SK-N-SH treated with all-trans-retinoic acid at 6 μM for 48 hours (cell line): ENCODE measurements at regions not wholly inside any gene's neighbourhood (a gene's known extent, or its start where the extent isn't known, plus 50 kb on each side); places are given as distances from the start of the nearest gene placed in this dataset.

Source experiments
- ATAC-seq: fragments of 200-7000 bp; cut with Tn5 transposase; 3 replicates; pipeline ENCODE4 v1.9.1; 2020; ENCODE audit warnings: mild to moderate bottlenecking, moderate library complexity
- BACH2 ChIP-seq: fragments of 250-450 bp; sonication (Bioruptor Pico); IDR thresholded peaks from 2 replicates; pipeline ENCODE4 v1.9.0; 2021; ENCODE audit warnings: mild to moderate bottlenecking, borderline replicate concordance
- CSDC2 ChIP-seq: fragments of 250-450 bp; sonication (Bioruptor Pico); IDR thresholded peaks from 2 replicates; pipeline ENCODE4 v1.5.0; 2020; ENCODE audit warnings: mild to moderate bottlenecking, moderate library complexity
- CSRNP3 ChIP-seq: fragments of 250-450 bp; sonication (Bioruptor Pico); IDR thresholded peaks from 2 replicates; pipeline ENCODE4 v1.5.1; 2021; ENCODE audit warnings: mild to moderate bottlenecking, moderate library complexity
- ESRRG ChIP-seq: fragments of 250-450 bp; sonication (Bioruptor Pico); IDR thresholded peaks from 2 replicates; pipeline ENCODE4 v1.6.1; 2021; ENCODE audit warnings: mild to moderate bottlenecking
- ISL1 ChIP-seq: fragments of 250-450 bp; sonication (Bioruptor Pico); IDR thresholded peaks from 2 replicates; pipeline ENCODE4 v2.1.2; 2022; ENCODE audit warnings: mild to moderate bottlenecking, moderate library complexity
- OSR1 ChIP-seq: fragments of 250-450 bp; sonication (Bioruptor Pico); IDR thresholded peaks from 2 replicates; pipeline ENCODE4 v1.8.0; 2022; ENCODE audit warnings: moderate library complexity, mild to moderate bottlenecking, inconsistent platforms
- PATZ1 ChIP-seq: fragments of 250-450 bp; sonication (Bioruptor Pico); IDR thresholded peaks from 2 replicates; pipeline ENCODE4 v1.8.0; 2020; ENCODE audit warnings: mild to moderate bottlenecking, moderate library complexity, borderline replicate concordance
- POU6F1 ChIP-seq: fragments of 250-450 bp; sonication (Bioruptor Pico); IDR thresholded peaks from 2 replicates; pipeline ENCODE4 v1.8.0; 2021; ENCODE audit warnings: low read depth, mild to moderate bottlenecking, moderate library complexity, borderline replicate concordance
- PPARA ChIP-seq: fragments of 250-450 bp; sonication (Bioruptor Pico); IDR thresholded peaks from 2 replicates; pipeline ENCODE4 v1.5.0; 2020; ENCODE audit warnings: mild to moderate bottlenecking, borderline replicate concordance
- TCF4 ChIP-seq: fragments of 250-450 bp; sonication (Bioruptor Pico); IDR thresholded peaks from 2 replicates; pipeline ENCODE4 v1.8.0; 2021; ENCODE audit warnings: mild to moderate bottlenecking, moderate library complexity, borderline replicate concordance
- TOX ChIP-seq: fragments of 250-450 bp; sonication (Bioruptor Pico); IDR thresholded peaks from 2 replicates; pipeline ENCODE4 v1.8.0; 2021; ENCODE audit warnings: mild to moderate bottlenecking, moderate library complexity, borderline replicate concordance
- TSHZ2 ChIP-seq: fragments of 250-450 bp; sonication (Bioruptor Pico); IDR thresholded peaks from 2 replicates; pipeline ENCODE4 v1.5.0; 2020; ENCODE audit warnings: mild to moderate bottlenecking, moderate library complexity
- ZC3H10 ChIP-seq: fragments of 250-450 bp; sonication (Bioruptor Pico); IDR thresholded peaks from 2 replicates; pipeline ENCODE4 v1.5.1; 2021; ENCODE audit warnings: mild to moderate bottlenecking, moderate library complexity
- ZFP3 ChIP-seq: fragments of 250-450 bp; sonication (Bioruptor Pico); IDR thresholded peaks from 2 replicates; pipeline ENCODE4 v1.5.0; 2020; ENCODE audit warnings: mild to moderate bottlenecking, moderate library complexity
- ZNF565 ChIP-seq: fragments of 450-650 bp; formaldehyde crosslinking; conservative IDR thresholded peaks from 2 replicates; pipeline ENCODE4 v1.5.0; 2020; ENCODE audit warnings: low read depth, mild to moderate bottlenecking, moderate library complexity
- ZNF70 ChIP-seq: fragments of 450-650 bp; formaldehyde crosslinking; IDR thresholded peaks from 2 replicates; pipeline ENCODE4 v1.5.0; 2020; ENCODE audit warnings: mild to moderate bottlenecking, moderate library complexity
- ZNF8 ChIP-seq: fragments of 450-650 bp; formaldehyde crosslinking; IDR thresholded peaks from 2 replicates; pipeline ENCODE4 v1.5.0; 2020; ENCODE audit warnings: mild to moderate bottlenecking, moderate library complexity

GRCh38 chr13:39259371-39260140 is 221.3 kb downstream of the NHLRC3 start:
- ATAC-seq = no peak
- no peak for TF ChIP-seq ZFP3 (CRISPR knock-in tag)
- TF ChIP-seq ZNF565 = no peak
- no peak for TF ChIP-seq ISL1
- TF ChIP-seq TCF4 = no peak
- no peak for TF ChIP-seq OSR1 (CRISPR knock-in tag)
- no peak for TF ChIP-seq TSHZ2
- no peak for TF ChIP-seq ESRRG (CRISPR knock-in tag)
- no peak for TF ChIP-seq BACH2
- TF ChIP-seq CSDC2 = no peak
- TF ChIP-seq, all 23 proteins: peak for 0

GRCh38 chr13:39263033-39263432 is 224.8 kb downstream of the NHLRC3 start:
- no peak for TF ChIP-seq ZNF70 (CRISPR knock-in tag)
- no peak for TF ChIP-seq TOX (CRISPR knock-in tag)
- TF ChIP-seq, all 23 proteins: peak for 0
- peak; percentile 94 for ATAC-seq

GRCh38 chr13:39263531-39263930 is 225.3 kb downstream of the NHLRC3 start:
- no peak for ATAC-seq
- TF ChIP-seq ZC3H10 (CRISPR knock-in tag) (no peak), ZNF565 (no peak)

- no peak for ATAC-seq
Observed at GRCh38 chr13:39266426-39266825, 228.2 kb downstream of the NHLRC3 start.

More at GRCh38 chr13:39266426-39266825, 228.2 kb downstream of the NHLRC3 start:
- TF ChIP-seq BACH2 = no peak
- no peak for TF ChIP-seq ZNF565
- no peak for TF ChIP-seq ESRRG (CRISPR knock-in tag)
- no peak for TF ChIP-seq PATZ1 (CRISPR knock-in tag)
- no peak for TF ChIP-seq TOX (CRISPR knock-in tag)
- TF ChIP-seq ZNF8 (CRISPR knock-in tag) = no peak
- no peak for TF ChIP-seq TSHZ2
- TF ChIP-seq ZC3H10 (CRISPR knock-in tag) = no peak
- TF ChIP-seq ISL1 = no peak
- TF ChIP-seq PPARA (CRISPR knock-in tag) = no peak
- TF ChIP-seq CSRNP3 (CRISPR knock-in tag) = no peak
- no peak for TF ChIP-seq TCF4
- no peak for TF ChIP-seq ZNF70 (CRISPR knock-in tag)
- no peak for TF ChIP-seq ZFP3 (CRISPR knock-in tag)
- TF ChIP-seq POU6F1 = no peak
